HG02981 (cell line): ENCODE measurements at regions not wholly inside any gene's neighbourhood (a gene's known extent, or its start where the extent isn't known, plus 50 kb on each side); places are given as distances from the start of the nearest gene placed in this dataset.
"Not testable (repeated sequence)": the region's sequence is repeated elsewhere in the genome, so short reads cannot be mapped to it uniquely, and the experiment has no call there.

Experiments
- ATAC-seq: cut with Tn5 transposase; IDR thresholded peaks from one replicate; pipeline ENCODE4 v1.9.1; 2021; ENCODE audit warnings: mild to moderate bottlenecking, moderate library complexity; ENCODE audit not compliant: unreplicated experiment

DNA sequence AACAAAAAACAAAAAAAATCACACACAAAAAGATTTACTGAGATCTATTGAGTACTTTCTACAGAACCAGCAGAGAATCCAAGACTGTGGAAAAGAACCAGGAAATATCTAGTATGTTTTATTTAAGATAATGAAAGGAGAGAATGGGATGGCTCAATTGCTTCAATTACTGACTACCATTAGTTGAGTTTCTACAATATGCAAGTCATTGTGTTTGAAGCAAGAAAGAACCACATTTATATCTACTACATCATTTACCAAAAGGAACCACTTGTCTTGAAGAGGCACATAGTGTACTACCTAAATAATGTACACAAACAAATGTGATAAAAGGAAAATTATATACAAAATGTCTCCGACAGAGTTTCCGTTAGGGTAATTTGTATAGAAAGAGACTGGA, 325.9 kb upstream of the TNC start:
- ATAC-seq = no peak

GRCh38 chr9:115444959-115445358, 327.0 kb upstream of the TNC start:
- no peak for ATAC-seq

DNA sequence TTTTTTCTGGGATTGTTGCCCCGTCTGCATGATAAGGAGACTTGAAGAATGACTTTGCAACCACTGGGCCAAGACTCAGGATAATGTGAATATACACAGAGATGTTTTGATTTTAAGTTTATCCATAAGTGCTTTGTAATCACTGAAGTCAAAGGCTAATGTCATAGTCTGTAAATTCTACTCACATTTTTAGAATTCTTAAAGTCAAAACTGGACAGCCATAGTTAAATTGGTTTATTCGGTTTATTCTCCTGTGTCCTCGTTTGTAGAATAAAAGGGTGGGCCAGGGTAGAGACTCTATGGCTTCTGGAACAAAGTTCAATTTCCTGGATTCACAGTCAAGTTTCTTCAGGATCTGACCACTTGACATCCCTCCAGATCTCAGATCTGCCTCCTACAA, 327.7 kb upstream of the TNC start:
- ATAC-seq = no peak

- no peak for ATAC-seq
These were observed 338.6 kb upstream of the TNC start for GRCh38 chr9:115456515-115456914.

- no peak for ATAC-seq
These were observed 343.3 kb upstream of the TNC start for GRCh38 chr9:115461280-115461679.

DNA sequence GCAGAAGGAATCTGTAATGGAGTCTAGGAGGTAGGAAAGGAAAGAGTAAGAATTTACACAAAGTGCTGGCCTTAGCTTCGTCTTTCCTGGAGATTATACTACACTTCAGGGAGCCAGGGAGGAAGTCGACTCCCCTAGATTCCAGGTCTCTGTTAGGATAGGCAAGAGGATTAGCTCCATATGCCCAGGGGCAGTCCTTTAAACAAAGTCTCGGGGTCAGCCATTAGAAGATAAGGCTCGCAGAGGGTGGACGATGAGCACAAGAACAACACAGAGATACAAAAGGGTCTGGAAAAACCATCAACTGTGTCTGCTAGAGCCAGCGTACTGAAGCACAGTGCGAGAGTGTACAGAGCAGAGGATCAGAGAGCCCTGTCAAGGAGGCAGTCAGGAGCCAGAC, 344.7 kb upstream of the TNC start:
- ATAC-seq = no peak

- ATAC-seq = no peak
These were observed 348.8 kb upstream of the TNC start for GRCh38 chr9:115466756-115467155.

GRCh38 chr9:115469841-115470240, 351.9 kb upstream of the TNC start:
- ATAC-seq = no peak

- ATAC-seq = not testable (repeated sequence)
These were observed 355.1 kb upstream of the TNC start for GRCh38 chr9:115473032-115473431.

- no peak for ATAC-seq
These were observed 363.8 kb upstream of the TNC start for GRCh38 chr9:115481769-115482168.

GRCh38 chr9:115482747-115483146, 364.8 kb upstream of the TNC start:
- ATAC-seq = no peak

GRCh38 chr9:115492869-115493268, 374.9 kb upstream of the TNC start:
- ATAC-seq = no peak

- ATAC-seq = no peak
These were observed 376.4 kb upstream of the TNC start for GRCh38 chr9:115494393-115494792.

GRCh38 chr9:115495052-115495635, 377.2 kb upstream of the TNC start:
- no peak for ATAC-seq

- no peak for ATAC-seq
These were observed 377.9 kb upstream of the TNC start for GRCh38 chr9:115495836-115496235.

- no peak for ATAC-seq
These were observed 380.3 kb upstream of the TNC start for GRCh38 chr9:115498303-115498702.

GRCh38 chr9:115507148-115507547, 389.2 kb upstream of the TNC start:
- ATAC-seq = no peak

DNA sequence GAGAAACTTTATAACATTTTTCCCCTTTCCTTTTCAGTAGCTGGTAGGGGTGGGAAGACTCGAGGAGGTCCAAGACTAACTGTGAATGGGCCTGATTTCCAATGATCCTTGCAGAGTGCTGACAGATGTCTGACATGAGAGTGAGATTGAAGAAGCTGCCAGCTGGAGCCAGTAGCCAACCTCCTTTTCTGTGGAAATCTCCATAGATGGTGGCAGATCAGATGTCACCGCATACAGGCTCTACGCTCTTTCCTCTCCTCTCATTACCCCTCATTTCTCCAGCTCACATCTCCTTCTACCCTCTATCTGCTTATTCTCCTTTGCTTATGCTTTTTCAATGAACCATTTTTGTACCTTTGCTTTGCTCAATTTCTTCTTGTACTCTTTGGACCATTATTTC, 395.2 kb upstream of the TNC start:
- ATAC-seq = no peak

GRCh38 chr9:115514454-115514853, 396.5 kb upstream of the TNC start:
- no peak for ATAC-seq

- no peak for ATAC-seq
These were observed 399.5 kb upstream of the TNC start for GRCh38 chr9:115517335-115518075.

GRCh38 chr9:115520646-115521045, 402.7 kb upstream of the TNC start:
- ATAC-seq = no peak

- ATAC-seq = no peak
These were observed 405.0 kb upstream of the TNC start for GRCh38 chr9:115522912-115523311.
